Suprapubic skin (tissue), 3 donors: ENCODE measurements at regions not wholly inside any gene's neighbourhood (a gene's known extent, or its start where the extent isn't known, plus 50 kb on each side); places are given as distances from the start of the nearest gene placed in this dataset.

ENCODE experiments used
- CTCF ChIP-seq, 2 donors: fragments of 200-600 bp in 1 of 2; fragments of 450-650 bp in 1 of 2; sonication (generic) in 1 of 2; IDR thresholded peaks; one replicate each; pipeline ENCODE4 v1.5.1; 2016 to 2019; ENCODE audit warnings: antibody characterized with exemption in 2 of 2, mild to moderate bottlenecking in 1 of 2, moderate library complexity in 1 of 2
- POLR2A ChIP-seq, 2 donors: fragments of 450-650 bp; IDR thresholded peaks; one replicate each; pipeline ENCODE4 v1.6.1; 2017; ENCODE audit warnings: antibody characterized with exemption in 2 of 2, mild to moderate bottlenecking in 2 of 2, moderate library complexity in 2 of 2

DNA sequence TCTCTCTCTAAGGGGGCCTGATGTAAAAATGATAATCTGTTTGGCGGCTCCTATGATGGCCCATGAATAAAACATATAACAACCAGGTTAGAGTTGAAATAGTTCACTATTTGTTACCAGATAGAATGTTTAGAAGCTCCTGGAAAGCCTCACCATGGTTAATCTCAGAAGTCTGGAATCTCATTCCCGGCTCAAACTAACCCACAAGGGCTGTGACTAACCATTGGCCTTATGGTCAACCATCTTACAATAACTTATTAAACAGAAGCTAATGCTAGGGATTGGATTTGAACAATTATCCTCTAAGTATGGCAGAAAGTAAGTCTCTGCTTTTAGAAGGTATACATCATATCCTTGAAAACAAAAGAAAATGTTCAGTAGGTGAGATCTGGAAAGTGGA lies 134.1 kb upstream of the ADGRL2 start:
- TF ChIP-seq CTCF (IDR thresholded peaks at IDR 0.05): no peak
- no peak for TF ChIP-seq POLR2A (IDR thresholded peaks at IDR 0.05)
